H9 (cell line): ENCODE measurements at regions not wholly inside any gene's neighbourhood (a gene's known extent, or its start where the extent isn't known, plus 50 kb on each side); places are given as distances from the start of the nearest gene placed in this dataset.

ENCODE experiments used
- DNase-seq: peaks from one replicate; pipeline ENCODE4 v3.0.0-alpha.2; 2017
- H2AFZ ChIP-seq: one replicate; pipeline ENCODE4 v1.6.1; 2013; ENCODE audit warnings: mild to moderate bottlenecking, low read length, control low read depth, moderate library complexity
- H2AK5ac ChIP-seq: 2 replicates; pipeline ENCODE4 v1.6.1; 2013; ENCODE audit warnings: low read length, control low read depth, mixed read lengths; ENCODE audit not compliant: insufficient read length
- H2BK120ac ChIP-seq: one replicate; pipeline ENCODE4 v1.6.1; 2013; ENCODE audit warnings: low read depth, mild to moderate bottlenecking, low read length, control low read depth, inconsistent platforms; ENCODE audit not compliant: poor library complexity, severe bottlenecking
- H2BK12ac ChIP-seq: 2 replicates; pipeline ENCODE4 v1.6.1; 2013; ENCODE audit warnings: low read length, control low read depth, mixed read lengths, low read depth; ENCODE audit not compliant: insufficient read length
- H2BK15ac ChIP-seq: 2 replicates; pipeline ENCODE4 v1.6.1; 2013; ENCODE audit warnings: low read depth, low read length, control low read depth
- H2BK20ac ChIP-seq: one replicate; pipeline ENCODE4 v1.6.1; 2013; ENCODE audit warnings: low read depth, mild to moderate bottlenecking, low read length, control low read depth, inconsistent platforms; ENCODE audit not compliant: poor library complexity, severe bottlenecking
- H2BK5ac ChIP-seq: 2 replicates; pipeline ENCODE4 v1.6.1; 2013; ENCODE audit warnings: low read length, control low read depth, mixed read lengths; ENCODE audit not compliant: insufficient read length
- H3K14ac ChIP-seq: 2 replicates; pipeline ENCODE4 v1.6.1; 2013; ENCODE audit warnings: low read length, control low read depth; ENCODE audit not compliant: insufficient read depth
- H3K18ac ChIP-seq: 2 replicates; pipeline ENCODE4 v1.6.1; 2013; ENCODE audit warnings: low read depth, mild to moderate bottlenecking, mixed read lengths, low read length, control low read depth; ENCODE audit not compliant: insufficient read length
- H3K23ac ChIP-seq: 2 replicates; pipeline ENCODE4 v1.6.1; 2013; ENCODE audit warnings: low read length, control low read depth, mixed read lengths, low read depth; ENCODE audit not compliant: insufficient read length
- H3K23me2 ChIP-seq: 2 replicates; pipeline ENCODE4 v1.6.1; 2013; ENCODE audit warnings: low read depth, mild to moderate bottlenecking, mixed read lengths, low read length, control low read depth; ENCODE audit not compliant: insufficient read length, poor library complexity, severe bottlenecking
- H3K27ac ChIP-seq: 2 replicates; pipeline ENCODE4 v1.5.1; 2013; ENCODE audit warnings: low read length, control low read depth, mixed read lengths, low read depth; ENCODE audit not compliant: insufficient read length
- H3K27me3 ChIP-seq: 2 replicates; pipeline ENCODE4 v1.6.1; 2013; ENCODE audit warnings: low read length, control low read depth, inconsistent platforms; ENCODE audit not compliant: insufficient read depth
- H3K4ac ChIP-seq: 2 replicates; pipeline ENCODE4 v1.6.1; 2013; ENCODE audit warnings: low read depth, mild to moderate bottlenecking, control low read depth, inconsistent platforms, low read length, moderate library complexity
- H3K4me1 ChIP-seq: 2 replicates; pipeline ENCODE4 v1.6.1; 2013; ENCODE audit warnings: low read length, control low read depth, inconsistent platforms; ENCODE audit not compliant: insufficient read depth
- H3K4me2 ChIP-seq: 2 replicates; pipeline ENCODE4 v1.6.1; 2013; ENCODE audit warnings: low read length, control low read depth, mixed read lengths; ENCODE audit not compliant: insufficient read length, insufficient read depth
- H3K56ac ChIP-seq: 2 replicates; pipeline ENCODE4 v1.6.1; 2013; ENCODE audit warnings: low read depth, mild to moderate bottlenecking, mixed read lengths, low read length, control low read depth; ENCODE audit not compliant: insufficient read length
- H3K79me1 ChIP-seq: 2 replicates; pipeline ENCODE4 v1.6.1; 2013; ENCODE audit warnings: low read depth, mild to moderate bottlenecking, moderate library complexity, low read length, control low read depth, inconsistent platforms; ENCODE audit not compliant: insufficient read depth, poor library complexity, severe bottlenecking
- H3K79me2 ChIP-seq: 2 replicates; pipeline ENCODE4 v1.6.1; 2013; ENCODE audit warnings: low read length, control low read depth, inconsistent platforms; ENCODE audit not compliant: insufficient read depth
- H3K9ac ChIP-seq: 2 replicates; pipeline ENCODE4 v1.6.1; 2013; ENCODE audit warnings: low read length, control low read depth, mixed read lengths; ENCODE audit not compliant: insufficient read length; ENCODE audit errors: extremely low read depth
- H3K9me3 ChIP-seq: one replicate; pipeline ENCODE4 v1.6.1; 2013; ENCODE audit warnings: low read depth, low read length, inconsistent platforms; ENCODE audit not compliant: control insufficient read depth
- H3T11ph ChIP-seq: one replicate; pipeline ENCODE4 v1.6.1; 2013; ENCODE audit warnings: mild to moderate bottlenecking, low read length, control low read depth, inconsistent platforms
- H4K20me1 ChIP-seq: one replicate; pipeline ENCODE4 v1.6.1; 2013; ENCODE audit not compliant: control insufficient read depth, insufficient read length, insufficient read depth
- H4K5ac ChIP-seq: 2 replicates; pipeline ENCODE4 v1.6.1; 2013; ENCODE audit warnings: low read depth, mild to moderate bottlenecking, mixed read lengths, low read length, control low read depth; ENCODE audit not compliant: insufficient read length
- H4K8ac ChIP-seq: replicated peaks from 2 replicates; pipeline ENCODE4 v1.6.1; 2013; ENCODE audit warnings: low read length, control low read depth, mixed read lengths, low read depth; ENCODE audit not compliant: insufficient read length
- H4K91ac ChIP-seq: 2 replicates; pipeline ENCODE4 v1.6.1; 2013; ENCODE audit warnings: low read depth, mild to moderate bottlenecking, moderate library complexity, mixed read lengths, low read length, control low read depth; ENCODE audit not compliant: insufficient read length
- H3K27ac Mint-ChIP-seq, 3 experiments: 2 replicates in 2 of 3; 3 replicates in 1 of 3; pipeline ENCODE4 v1.8.0; 2020 to 2021; ENCODE audit warnings: mixed read lengths in 3 of 3, mild to moderate bottlenecking in 1 of 3, moderate library complexity in 1 of 3
- H3K27me3 Mint-ChIP-seq: 2 replicates; pipeline ENCODE4 v1.8.0; 2021; ENCODE audit warnings: low read depth, mild to moderate bottlenecking, moderate library complexity, mixed read lengths
- H3K36me3 Mint-ChIP-seq, 3 experiments: 2 replicates in 2 of 3; 3 replicates in 1 of 3; pipeline ENCODE4 v1.8.0; 2020 to 2021; ENCODE audit warnings: low read depth in 3 of 3, mixed read lengths in 3 of 3; ENCODE audit not compliant: insufficient read depth in 1 of 3
- H3K4me1 Mint-ChIP-seq, 2 experiments: 2 replicates each; pipeline ENCODE4 v1.8.0; 2020; ENCODE audit warnings: mixed read lengths in 2 of 2
- H3K4me3 Mint-ChIP-seq, 2 experiments: 2 replicates in 1 of 2; 3 replicates in 1 of 2; pipeline ENCODE4 v1.8.0; 2020 to 2021; ENCODE audit warnings: mild to moderate bottlenecking in 2 of 2, mixed read lengths in 2 of 2, moderate library complexity in 1 of 2
- H3K9me3 Mint-ChIP-seq, 2 experiments: 2 replicates in 1 of 2; 3 replicates in 1 of 2; pipeline ENCODE4 v1.8.0; 2020; ENCODE audit warnings: mild to moderate bottlenecking in 2 of 2, mixed read lengths in 2 of 2, moderate library complexity in 1 of 2
- CTCF ChIP-seq: fragments of 200-600 bp; sonication (generic); conservative IDR thresholded peaks from 3 replicates; pipeline ENCODE4 v1.8.0; 2021; ENCODE audit warnings: antibody characterized with exemption, mild to moderate bottlenecking
- WGBS: extraction: QIAGEN DNeasy Blood & Tissue Kit; methylation state at CpG from one replicate; pipeline ENCODE4 v1.1.7; 2013; ENCODE audit warnings: missing lambda C conversion rate, low lambda C conversion rate, mixed read lengths; ENCODE audit not compliant: insufficient read length; ENCODE audit errors: extremely low coverage; 5-methylcytosine and 5-hydroxymethylcytosine counted together

GRCh38 chr10:65710306-65710705 lies 1215.5 kb upstream of the LRRTM3 start:
- H3K14ac ChIP-seq = no peak overlapping the region
- no peak for TF ChIP-seq CTCF
- Mint-ChIP-seq H3K36me3 (no peaks in the 10 kb centered on the region), H3K27me3 (no peaks in the 10 kb centered on the region), H3K4me1 (no peaks in the 10 kb centered on the region), H3K4me3 (no peak overlapping the region), H3K9me3 (no peaks in the 10 kb centered on the region), H3K27ac (no peak overlapping the region)
- no peak overlapping the region for H2BK5ac ChIP-seq
- no peaks in the 10 kb centered on the region for H3K27me3 ChIP-seq
- no peak overlapping the region for H3K9ac ChIP-seq
- H3K27ac ChIP-seq = no peak overlapping the region
- no peak overlapping the region for H2AFZ ChIP-seq
- no peak overlapping the region for H2BK120ac ChIP-seq
- no peaks in the 10 kb centered on the region for H3K23me2 ChIP-seq
- H3K79me2 ChIP-seq = no peaks in the 10 kb centered on the region
- no peaks in the 10 kb centered on the region for H3K4me1 ChIP-seq
- H3K18ac ChIP-seq = no peak overlapping the region
- no peak overlapping the region for H2AK5ac ChIP-seq
- no peak overlapping the region for H2BK20ac ChIP-seq
- no peak overlapping the region for H4K5ac ChIP-seq
- no peaks in the 10 kb centered on the region for H3K9me3 ChIP-seq
- no peak overlapping the region for H2BK12ac ChIP-seq
- H3K4me2 ChIP-seq = no peak overlapping the region
- H2BK15ac ChIP-seq = no peak overlapping the region
- no peaks in the 10 kb centered on the region for H4K20me1 ChIP-seq
- no peak overlapping the region for H4K8ac ChIP-seq
- no peak overlapping the region for H3T11ph ChIP-seq
- WGBS = no CpG with 5 or more reads among the region's 3 CpGs
- H3K79me1 ChIP-seq = no peaks in the 10 kb centered on the region
- H3K4ac ChIP-seq = no peak overlapping the region
- no peak overlapping the region for H4K91ac ChIP-seq
- H3K23ac ChIP-seq = no peak overlapping the region
- H3K56ac ChIP-seq = no peak overlapping the region
- DNase-seq = no peak
